ENCODE measurements at regions not wholly inside any gene's neighbourhood (a gene's known extent, or its start where the extent isn't known, plus 50 kb on each side); places are given as distances from the start of the nearest gene placed in this dataset.

DNA sequence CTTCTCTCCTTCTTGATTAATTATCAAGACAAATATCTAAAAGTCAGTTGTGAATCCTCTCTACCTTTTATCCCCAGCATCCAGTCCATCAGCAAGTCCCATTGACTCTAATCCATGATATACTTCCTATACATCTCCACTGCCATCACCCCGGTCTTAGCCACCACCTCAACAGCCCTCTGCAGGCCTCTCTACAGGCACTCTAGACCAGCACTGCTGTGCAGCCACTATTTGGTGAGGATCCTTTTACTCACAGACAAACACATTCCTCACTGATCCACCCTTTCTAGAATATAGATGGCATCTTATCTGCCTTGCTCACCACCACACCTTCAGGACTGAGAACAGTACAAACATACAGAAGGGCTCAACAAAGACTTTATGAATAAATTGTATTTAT, 221.7 kb downstream of the RFC3 start:
- no peak for TF ChIP-seq POLR2AphosphoS5 (IDR thresholded peaks at IDR 0.05)
- no peak for TF ChIP-seq POLR2A (IDR thresholded peaks at IDR 0.05)
- no peak for TF ChIP-seq EP300 (IDR thresholded peaks at IDR 0.05)
- TF ChIP-seq CTCF (IDR thresholded peaks at IDR 0.05): no peak
- Histone ChIP-seq H3K36me3 (no peaks in the 10 kb centered on the region), H3K27ac (no peak overlapping the region), H3K4me3 (no peak overlapping the region), H3K27me3 (no peaks in the 10 kb centered on the region), H3K4me1 (peaks cover 0 to under 1% (median 0%) of the 10 kb centered on the region in 3 donors), H3K9me3 (peaks cover 0 to 11% (median 0%) of the 10 kb centered on the region in 3 donors)
- ATAC-seq: no peak
- 83 to 89% methylated on average over 1 of the region's 1 CpG for WGBS, 2 donors (ENCODE audit: low coverage in 1 of 2)

GRCh38 chr13:34040863-34041262, 222.9 kb downstream of the RFC3 start:
- 58 to 74% methylated on average over 3 to 4 of the region's 4 CpGs for WGBS, 2 donors (ENCODE audit: low coverage in 1 of 2)

DNA sequence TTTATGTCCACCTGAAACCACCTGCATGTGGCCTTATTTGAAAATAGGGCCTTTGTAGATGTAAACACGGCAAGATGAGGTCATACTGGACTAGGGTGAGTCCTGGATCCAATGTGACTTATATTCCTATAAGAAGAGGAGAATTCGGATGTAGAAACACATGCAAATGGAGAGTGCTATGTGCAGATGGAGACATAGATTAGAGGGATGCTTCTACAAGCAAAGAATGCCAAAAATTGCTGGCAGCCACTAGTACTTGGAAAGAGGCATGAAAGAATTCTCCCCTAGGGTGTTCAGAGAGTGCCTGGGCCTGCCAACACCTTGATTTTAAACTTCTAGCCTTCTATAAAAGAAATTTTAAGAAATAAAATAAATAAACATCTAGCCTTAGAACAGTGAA, 226.1 kb downstream of the RFC3 start:
- TF ChIP-seq CTCF (IDR thresholded peaks at IDR 0.05) (no peak), POLR2A (IDR thresholded peaks at IDR 0.05) (no peak), POLR2AphosphoS5 (IDR thresholded peaks at IDR 0.05) (no peak), EP300 (IDR thresholded peaks at IDR 0.05) (no peak)
- peaks cover 0 to 10% (median 0%) of the 10 kb centered on the region in 3 donors for H3K4me1 ChIP-seq
- H3K36me3 ChIP-seq: no peaks in the 10 kb centered on the region
- no peak overlapping the region for H3K4me3 ChIP-seq
- no peak for ATAC-seq
- H3K9me3 ChIP-seq: no peaks in the 10 kb centered on the region
- no peak overlapping the region for H3K27ac ChIP-seq
- no peaks in the 10 kb centered on the region for H3K27me3 ChIP-seq
- WGBS, 2 donors (ENCODE audit: low coverage in 1 of 2): 86 to 93% methylated on average over 2 of the region's 2 CpGs

More at GRCh38 chr13:34040863-34041262, 222.9 kb downstream of the RFC3 start:
- no peaks in the 10 kb centered on the region for H3K9me3 ChIP-seq
- H3K36me3 ChIP-seq: no peaks in the 10 kb centered on the region
- H3K27me3 ChIP-seq: no peaks in the 10 kb centered on the region
- no peak for TF ChIP-seq EP300 (IDR thresholded peaks at IDR 0.05)
- TF ChIP-seq CTCF (IDR thresholded peaks at IDR 0.05): no peak
- no peak for TF ChIP-seq POLR2A (IDR thresholded peaks at IDR 0.05)
- no peak for TF ChIP-seq POLR2AphosphoS5 (IDR thresholded peaks at IDR 0.05)
- no peak overlapping the region for H3K4me3 ChIP-seq
- H3K27ac ChIP-seq: no peak overlapping the region
- ATAC-seq: no peak
- peaks cover 0 to 10% (median 0%) of the 10 kb centered on the region in 3 donors for H3K4me1 ChIP-seq

DNA sequence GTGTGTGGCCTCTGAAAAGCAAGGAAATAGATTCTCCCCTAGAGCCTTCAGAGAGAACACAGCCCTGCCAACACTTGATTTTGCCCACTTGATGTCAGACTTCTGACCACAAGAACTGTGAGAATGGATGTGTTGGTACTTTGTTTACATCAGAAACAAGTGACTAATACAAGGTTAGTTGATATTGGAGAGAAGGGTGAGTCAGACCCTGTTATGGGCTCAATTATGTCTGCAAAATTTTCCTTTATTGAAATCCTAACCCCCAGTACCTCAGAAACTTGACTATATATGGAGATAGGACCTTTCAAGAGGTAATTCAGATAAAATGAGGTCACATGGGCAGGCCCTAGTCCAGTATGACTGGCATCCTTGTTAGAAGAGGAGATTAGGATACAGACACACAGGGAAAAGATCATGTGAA, 226.7 kb downstream of the RFC3 start:
- ATAC-seq: no peak
- H3K36me3 ChIP-seq: no peaks in the 10 kb centered on the region
- peaks cover 0 to 1% (median 0%) of the 10 kb centered on the region in 3 donors for H3K9me3 ChIP-seq
- no peaks in the 10 kb centered on the region for H3K27me3 ChIP-seq
- TF ChIP-seq POLR2AphosphoS5 (IDR thresholded peaks at IDR 0.05) (no peak), POLR2A (IDR thresholded peaks at IDR 0.05) (no peak), CTCF (IDR thresholded peaks at IDR 0.05) (no peak), EP300 (IDR thresholded peaks at IDR 0.05) (no peak)
- no peak overlapping the region for H3K4me3 ChIP-seq
- peaks cover 0 to 10% (median 0%) of the 10 kb centered on the region in 3 donors for H3K4me1 ChIP-seq
- no peak overlapping the region for H3K27ac ChIP-seq

DNA sequence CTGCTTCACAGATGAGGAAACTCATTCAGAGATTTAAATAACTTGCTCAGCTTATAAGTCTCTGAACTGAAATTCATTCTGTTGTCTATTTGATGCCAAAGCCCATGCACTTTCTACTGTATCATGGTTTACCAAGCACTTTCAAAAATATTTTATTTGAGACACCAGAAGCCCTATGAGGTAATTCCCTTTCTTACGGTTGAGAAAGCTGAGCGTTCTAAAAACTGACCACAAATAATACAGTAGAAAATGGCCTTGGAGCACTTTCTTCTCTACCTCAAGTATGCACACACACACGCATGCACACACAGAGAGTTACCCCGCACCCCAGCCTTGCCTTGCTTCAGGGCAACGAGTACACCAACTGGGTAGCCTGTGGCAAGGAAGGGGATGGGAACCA, 228.5 kb downstream of the RFC3 start:
- Histone ChIP-seq H3K36me3 (no peaks in the 10 kb centered on the region), H3K4me3 (no peak overlapping the region), H3K27ac (no peak overlapping the region), H3K4me1 (peaks cover 0 to 10% (median 0%) of the 10 kb centered on the region in 3 donors), H3K9me3 (peaks cover 0 to 16% (median 0%) of the 10 kb centered on the region in 3 donors), H3K27me3 (no peaks in the 10 kb centered on the region)
- TF ChIP-seq CTCF (IDR thresholded peaks at IDR 0.05) (no peak), POLR2AphosphoS5 (IDR thresholded peaks at IDR 0.05) (no peak), POLR2A (IDR thresholded peaks at IDR 0.05) (no peak), EP300 (IDR thresholded peaks at IDR 0.05) (no peak)
- ATAC-seq: no peak
- WGBS, 2 donors (ENCODE audit: low coverage in 1 of 2): 85 to 91% methylated on average over 5 of the region's 5 CpGs

Data from gastroesophageal sphincter (tissue), 4 donors.